IMR-90 (cell line): ENCODE measurements at regions not wholly inside any gene's neighbourhood (a gene's known extent, or its start where the extent isn't known, plus 50 kb on each side); places are given as distances from the start of the nearest gene placed in this dataset.

Experiments used
- ATAC-seq: fragments of 200-7000 bp; cut with Tn5 transposase; 2 replicates; pipeline ENCODE4 v1.9.1; 2020; ENCODE audit warnings: low read depth, mild to moderate bottlenecking, moderate library complexity
- BruUV-seq: library from RNA; stranded (reverse); fragments of 400-500 nt; replicated peaks from 2 replicates; lab custom pipeline; 2021; lab: Mats Ljungman, UMichigan
- CTCF ChIA-PET: fragments of 300-600 bp; formaldehyde crosslinking; extraction: SDS; loops from one replicate; lab custom pipeline; 2021; ENCODE audit warnings: antibody characterized with exemption; lab: Yijun Ruan, JAX
- POLR2A ChIA-PET: fragments of 300-600 bp; sonication (Branson Sonifier 250); formaldehyde crosslinking; loops from one replicate; lab custom pipeline; 2022; ENCODE audit warnings: antibody characterized with exemption; ENCODE audit not compliant: unreplicated experiment; lab: Charles Lee
- DNase-seq: peaks from one replicate; pipeline ENCODE4 v3.0.0; 2013
- H2AFZ ChIP-seq: replicated peaks from 2 replicates; pipeline ENCODE3; 2013; ENCODE audit warnings: low read length, mild to moderate bottlenecking; ENCODE audit not compliant: poor library complexity
- H2AK5ac ChIP-seq: 2 replicates; pipeline ENCODE4 v1.6.1; 2013; ENCODE audit warnings: low read depth, low read length, inconsistent platforms
- H2AK9ac ChIP-seq: replicated peaks from 2 replicates; pipeline ENCODE3; 2013; ENCODE audit warnings: mild to moderate bottlenecking, low read depth, low read length, moderate library complexity; ENCODE audit not compliant: poor library complexity
- H2BK120ac ChIP-seq: 2 replicates; pipeline ENCODE4 v1.6.1; 2013; ENCODE audit warnings: low read depth, low read length, inconsistent platforms
- H2BK15ac ChIP-seq: 3 replicates; pipeline ENCODE4 v1.6.1; 2013; ENCODE audit warnings: low read depth, low read length, inconsistent platforms
- H2BK20ac ChIP-seq: 2 replicates; pipeline ENCODE4 v1.6.1; 2013; ENCODE audit warnings: low read depth, mild to moderate bottlenecking, inconsistent platforms, low read length, moderate library complexity
- H2BK5ac ChIP-seq: 2 replicates; pipeline ENCODE4 v1.6.1; 2013; ENCODE audit warnings: mild to moderate bottlenecking, low read depth, low read length, inconsistent platforms; ENCODE audit not compliant: poor library complexity, severe bottlenecking
- H3K14ac ChIP-seq: replicated peaks from 2 replicates; pipeline ENCODE4 v1.6.1; 2013; ENCODE audit warnings: low read depth, low read length, inconsistent platforms
- H3K18ac ChIP-seq: 2 replicates; pipeline ENCODE4 v1.6.1; 2013; ENCODE audit warnings: low read depth, low read length, control low read depth
- H3K23ac ChIP-seq: 2 replicates; pipeline ENCODE4 v1.6.1; 2013; ENCODE audit warnings: low read depth, low read length, inconsistent platforms
- H3K27ac ChIP-seq: 2 replicates; pipeline ENCODE4 v1.5.1; 2013; ENCODE audit warnings: mild to moderate bottlenecking, control low read depth, low read length; ENCODE audit not compliant: insufficient read depth
- H3K27me3 ChIP-seq: 2 replicates; pipeline ENCODE4 v1.6.1; 2013; ENCODE audit warnings: low read length; ENCODE audit not compliant: control insufficient read depth, insufficient read depth
- H3K36me3 ChIP-seq: 2 replicates; pipeline ENCODE4 v1.6.1; 2013; ENCODE audit warnings: low read length, mixed read lengths; ENCODE audit not compliant: control insufficient read depth, insufficient read depth
- H3K4ac ChIP-seq: 2 replicates; pipeline ENCODE4 v1.6.1; 2013; ENCODE audit warnings: low read depth, low read length, inconsistent platforms
- H3K4me1 ChIP-seq: 2 replicates; pipeline ENCODE4 v1.6.1; 2013; ENCODE audit warnings: low read length, mixed read lengths; ENCODE audit not compliant: control insufficient read depth, insufficient read depth
- H3K4me2 ChIP-seq: 2 replicates; pipeline ENCODE4 v1.6.1; 2013; ENCODE audit warnings: low read depth, mild to moderate bottlenecking, control low read depth, low read length, moderate library complexity
- H3K4me3 ChIP-seq: 2 replicates; pipeline ENCODE4 v1.5.1; 2013; ENCODE audit warnings: low read depth, mild to moderate bottlenecking, control low read depth, low read length, moderate library complexity; ENCODE audit not compliant: insufficient read depth
- H3K56ac ChIP-seq: 2 replicates; pipeline ENCODE4 v1.6.1; 2013; ENCODE audit warnings: low read length, inconsistent platforms; ENCODE audit not compliant: insufficient read depth; ENCODE audit errors: extremely low read depth
- H3K79me1 ChIP-seq, 2 experiments: 2 replicates each; pipeline ENCODE4 v1.6.1; 2013; ENCODE audit warnings: low read length in 2 of 2, inconsistent platforms in 1 of 2, low read depth in 1 of 2
- H3K9ac ChIP-seq: 2 replicates; pipeline ENCODE4 v1.6.1; 2013; ENCODE audit warnings: low read depth, low read length, control low read depth
- H3K9me1 ChIP-seq: 2 replicates; pipeline ENCODE4 v1.6.1; 2013; ENCODE audit warnings: low read length, inconsistent platforms; ENCODE audit not compliant: insufficient read depth
- H3K9me3 ChIP-seq: 2 replicates; pipeline ENCODE4 v1.6.1; 2013; ENCODE audit warnings: low read length; ENCODE audit not compliant: control insufficient read depth, insufficient read depth
- H4K20me1 ChIP-seq: 2 replicates; pipeline ENCODE4 v1.6.1; 2013; ENCODE audit warnings: low read length, inconsistent platforms; ENCODE audit not compliant: insufficient read depth
- H4K5ac ChIP-seq: 2 replicates; pipeline ENCODE4 v1.6.1; 2013; ENCODE audit warnings: mild to moderate bottlenecking, low read depth, low read length, control low read depth
- H4K8ac ChIP-seq, 2 experiments: 2 replicates each; pipeline ENCODE4 v1.6.1; 2013; ENCODE audit warnings: low read depth in 2 of 2, low read length in 2 of 2, control low read depth in 1 of 2, inconsistent platforms in 1 of 2
- H4K91ac ChIP-seq: 2 replicates; pipeline ENCODE4 v1.6.1; 2013; ENCODE audit warnings: low read depth, low read length, inconsistent platforms; ENCODE audit not compliant: insufficient read depth
- CTCF ChIP-seq: conservative IDR thresholded peaks from 2 replicates; pipeline ENCODE4 v1.5.1; 2012; ENCODE audit warnings: mild to moderate bottlenecking, low read depth, low read length, improper control_type of control experiment
- ELK1 ChIP-seq: fragments of 150-350 bp; IDR thresholded peaks from 2 replicates; pipeline ENCODE4 v1.6.1; 2016; ENCODE audit warnings: low read depth, mild to moderate bottlenecking, low read length, moderate library complexity, borderline replicate concordance
- MAZ ChIP-seq: IDR thresholded peaks from 2 replicates; pipeline ENCODE4 v1.6.1; 2012; ENCODE audit warnings: low read depth, mild to moderate bottlenecking, low read length, improper control_type of control experiment, moderate library complexity, borderline replicate concordance
- MXI1 ChIP-seq: IDR thresholded peaks from 2 replicates; pipeline ENCODE4 v1.6.1; 2012; ENCODE audit warnings: low read depth, mild to moderate bottlenecking, low read length, moderate library complexity, borderline replicate concordance
- NFE2L2 ChIP-seq: fragments of 150-350 bp; IDR thresholded peaks from 2 replicates; pipeline ENCODE4 v1.6.1; 2016; ENCODE audit warnings: low read depth, mild to moderate bottlenecking, low read length
- RAD21 ChIP-seq: IDR thresholded peaks from 2 replicates; pipeline ENCODE4 v1.6.1; 2012; ENCODE audit warnings: low read length, improper control_type of control experiment
- RFX5 ChIP-seq: IDR thresholded peaks from 2 replicates; pipeline ENCODE4 v1.8.0; 2012; ENCODE audit warnings: low read depth, mild to moderate bottlenecking, low read length, moderate library complexity
- SMC3 ChIP-seq: fragments of 150-350 bp; IDR thresholded peaks from 2 replicates; pipeline ENCODE4 v1.6.1; 2016; ENCODE audit warnings: low read depth, mild to moderate bottlenecking, antibody characterized with exemption, low read length, moderate library complexity
- WGBS, 2 experiments: methylation state at CpG; one replicate each; pipeline versions ENCODE4 v1.1.5 to v1.1.7; 2013; ENCODE audit warnings: missing lambda C conversion rate in 2 of 2; ENCODE audit not compliant: insufficient read length in 1 of 2; ENCODE audit errors: extremely low coverage in 2 of 2; 5-methylcytosine and 5-hydroxymethylcytosine counted together
- dilution Hi-C: fragments of 300-500 bp; cut with HindIII; formaldehyde crosslinking; loops from one replicate; pipeline ENCODE4 v1.14.3; 2018; ENCODE audit warnings: low sequenced_read_pairs; ENCODE audit not compliant: unreplicated experiment
- in situ Hi-C: fragments of 300-500 bp; cut with MboI; formaldehyde crosslinking; loops from 3 replicates; pipeline ENCODE4 v1.14.3; 2019; ENCODE audit warnings: low sequenced_read_pairs, inconsistent platforms, mixed read lengths
- intact Hi-C: fragments of 100-400 bp; cut with micrococcal nuclease; formaldehyde crosslinking; loops from 2 replicates; pipeline ENCODE4 v1.10.0; 2022

GRCh38 chr3:63034101-63034500, 158.9 kb upstream of the CADPS start:
- H3K56ac ChIP-seq: no peak overlapping the region
- no CpG with 5 or more reads among the region's 1 CpG for WGBS, 2 experiments
- dilution Hi-C loops (no loop called here), in situ Hi-C loops (no loop called here), intact Hi-C loops (no loop called here)
- no peak overlapping the region for H3K27ac ChIP-seq
- H3K14ac ChIP-seq: no peak overlapping the region
- ATAC-seq (no peak), DNase-seq (no peak)
- BruUV-seq: no TSS peak
- H3K9me1 ChIP-seq: no peaks in the 10 kb centered on the region
- H4K8ac ChIP-seq: no peak overlapping the region
- H2AFZ ChIP-seq: no peak overlapping the region
- H3K18ac ChIP-seq: no peak overlapping the region
- H3K4me3 ChIP-seq: no peak overlapping the region
- no peak overlapping the region for H2BK15ac ChIP-seq
- ChIA-PET POLR2A (no interaction called here), CTCF (no interaction called here)
- H3K23ac ChIP-seq: no peak overlapping the region
- no peaks in the 10 kb centered on the region for H3K27me3 ChIP-seq
- no peak overlapping the region for H4K5ac ChIP-seq
- no peak overlapping the region for H2BK5ac ChIP-seq
- H3K36me3 ChIP-seq: no peaks in the 10 kb centered on the region
- H2BK120ac ChIP-seq: no peak overlapping the region
- no peak overlapping the region for H3K4me2 ChIP-seq
- H3K9ac ChIP-seq: no peak overlapping the region
- H2BK20ac ChIP-seq: no peak overlapping the region
- H3K4ac ChIP-seq: no peak overlapping the region
- H4K91ac ChIP-seq: no peak overlapping the region
- no peak overlapping the region for H2AK5ac ChIP-seq
- no peaks in the 10 kb centered on the region for H3K79me1 ChIP-seq
- H4K20me1 ChIP-seq: no peaks in the 10 kb centered on the region
- H3K9me3 ChIP-seq: no peaks in the 10 kb centered on the region
- H3K4me1 ChIP-seq: no peaks in the 10 kb centered on the region
- TF ChIP-seq ELK1 (no peak), SMC3 (no peak), MXI1 (no peak), RAD21 (no peak), NFE2L2 (no peak), RFX5 (no peak), CTCF (no peak), MAZ (no peak)
- no peak overlapping the region for H2AK9ac ChIP-seq
